Keratinocyte (primary cell): ENCODE measurements at regions not wholly inside any gene's neighbourhood (a gene's known extent, or its start where the extent isn't known, plus 50 kb on each side); places are given as distances from the start of the nearest gene placed in this dataset.
"Not testable (repeated sequence)": the region's sequence is repeated elsewhere in the genome, so short reads cannot be mapped to it uniquely, and the experiment has no call there.

Experiments used
- DNase-seq: peaks from one replicate; pipeline ENCODE4 v3.0.0-alpha.2; 2011; ENCODE audit warnings: low read depth, missing footprints, low spot score
- FAIRE-seq: peaks from 2 replicates; lab custom pipeline; 2011; peaks lifted over from hg19 to GRCh38; lab: Jason Lieb, UNC
- H2AFZ ChIP-seq: 2 replicates; pipeline ENCODE4 v1.6.0; 2012; ENCODE audit warnings: low read length, control low read depth, inconsistent platforms; ENCODE audit not compliant: control insufficient read depth
- H3K27ac ChIP-seq: 2 replicates; pipeline ENCODE4 v1.5.1; 2011; ENCODE audit warnings: low read length; ENCODE audit not compliant: control insufficient read depth, insufficient read depth
- H3K27me3 ChIP-seq: 3 replicates; pipeline ENCODE4 v1.6.0; 2011; ENCODE audit warnings: low read length; ENCODE audit not compliant: control insufficient read depth, insufficient read depth; ENCODE audit errors: extremely low read depth
- H3K36me3 ChIP-seq, 2 experiments: 2 replicates in 1 of 2; 3 replicates in 1 of 2; pipeline ENCODE4 v1.5.1; 2011; ENCODE audit warnings: low read length in 2 of 2, mild to moderate bottlenecking in 1 of 2; ENCODE audit not compliant: control insufficient read depth in 2 of 2, insufficient read depth in 2 of 2; ENCODE audit errors: extremely low read depth in 1 of 2
- H3K4me1 ChIP-seq: 3 replicates; pipeline ENCODE4 v1.5.1; 2011; ENCODE audit warnings: low read length; ENCODE audit not compliant: control insufficient read depth, insufficient read depth; ENCODE audit errors: extremely low read depth
- H3K4me2 ChIP-seq: 3 replicates; pipeline ENCODE4 v1.6.0; 2011; ENCODE audit warnings: low read depth, low read length; ENCODE audit not compliant: control insufficient read depth, insufficient read depth; ENCODE audit errors: extremely low read depth
- H3K4me3 ChIP-seq, 3 experiments: fragments of 200-600 bp in 1 of 3; sonication (generic) in 1 of 3; 2 replicates in 2 of 3; 3 replicates in 1 of 3; pipeline ENCODE4 v1.5.1; 2011 to 2016; ENCODE audit warnings: low read length in 3 of 3, mild to moderate bottlenecking in 3 of 3, control low read depth in 2 of 3, inconsistent platforms in 1 of 3, low read depth in 1 of 3, mixed read lengths in 1 of 3, mixed run types in 1 of 3, moderate library complexity in 1 of 3; ENCODE audit not compliant: control insufficient read depth in 2 of 3, insufficient read depth in 2 of 3; ENCODE audit errors: extremely low read depth in 1 of 3
- H3K79me2 ChIP-seq: 2 replicates; pipeline ENCODE4 v1.6.0; 2012; ENCODE audit warnings: low read length; ENCODE audit not compliant: control insufficient read depth, insufficient read depth
- H3K9ac ChIP-seq: 3 replicates; pipeline ENCODE4 v1.6.0; 2011; ENCODE audit warnings: low read length; ENCODE audit not compliant: control insufficient read depth, insufficient read depth; ENCODE audit errors: extremely low read depth
- H3K9me1 ChIP-seq: 3 replicates; pipeline ENCODE4 v1.6.0; 2011; ENCODE audit warnings: low read length; ENCODE audit not compliant: control insufficient read depth, insufficient read depth; ENCODE audit errors: extremely low read depth
- H3K9me3 ChIP-seq: 2 replicates; pipeline ENCODE4 v1.5.1; 2012; ENCODE audit warnings: low read depth, low read length; ENCODE audit not compliant: control insufficient read depth
- H4K20me1 ChIP-seq: 3 replicates; pipeline ENCODE4 v1.6.0; 2011; ENCODE audit warnings: low read length; ENCODE audit not compliant: control insufficient read depth, insufficient read depth; ENCODE audit errors: extremely low read depth
- CTCF ChIP-seq, 3 experiments: IDR thresholded peaks in 1 of 3; conservative IDR thresholded peaks in 1 of 3; optimal IDR thresholded peaks in 1 of 3; 2 replicates in 2 of 3; 3 replicates in 1 of 3; pipeline versions ENCODE3 to v1.5.1; 2011; ENCODE audit warnings: low read length in 3 of 3, mild to moderate bottlenecking in 3 of 3, moderate library complexity in 2 of 3, control low read depth in 1 of 3, inconsistent platforms in 1 of 3; ENCODE audit not compliant: insufficient read depth in 2 of 3; ENCODE audit errors: extremely low read depth in 1 of 3
- EZH2 ChIP-seq: IDR thresholded peaks from one replicate; pipeline ENCODE4 v1.6.1; 2012; ENCODE audit warnings: inconsistent platforms, mild to moderate bottlenecking, low read length, moderate library complexity
- dilution Hi-C: fragments of 300-500 bp; cut with MboI; formaldehyde crosslinking; loops from one replicate; pipeline ENCODE4 v1.7.0; 2020; ENCODE audit warnings: low sequenced_read_pairs; ENCODE audit not compliant: extremely low pct_ligation_motif_present

GRCh38 chr18:14222354-14223221 lies 90.4 kb upstream of the ZNF519 start:
- H3K9me1 ChIP-seq, dilution Hi-C loops, FAIRE-seq: not testable (repeated sequence)

GRCh38 chr18:14221689-14222088 lies 89.5 kb upstream of the ZNF519 start:
- Histone ChIP-seq H3K79me2 (no peaks in the 10 kb centered on the region), H4K20me1 (no peaks in the 10 kb centered on the region), H3K4me2 (no peak overlapping the region), H3K36me3 (no peaks in the 10 kb centered on the region), H3K27ac (no peak overlapping the region), H3K9ac (no peak overlapping the region), H3K4me1 (no peaks in the 10 kb centered on the region), H3K27me3 (no peaks in the 10 kb centered on the region), H2AFZ (no peak overlapping the region), H3K4me3 (no peak overlapping the region), H3K9me3 (no peaks in the 10 kb centered on the region), H3K9me1 (no peaks in the 10 kb centered on the region)
- TF ChIP-seq EZH2 (no peak), CTCF (optimal IDR thresholded peaks at IDR 0.05 in 1 of 3, IDR thresholded peaks at IDR 0.05 in 1 of 3, conservative IDR thresholded peaks at IDR 0.05 in 1 of 3; ENCODE audit: extremely low read depth in 1 of 3, insufficient read depth in 2 of 3, low read length in 3 of 3) (no peak)
- DNase-seq, result no peak
- FAIRE-seq, result no peak
- dilution Hi-C loops, result no loop called here

More at GRCh38 chr18:14222354-14223221, 90.4 kb upstream of the ZNF519 start:
- not testable (repeated sequence) for H3K4me1 ChIP-seq, H3K36me3 ChIP-seq, H3K27me3 ChIP-seq, H2AFZ ChIP-seq, H3K4me2 ChIP-seq, H3K79me2 ChIP-seq, H3K27ac ChIP-seq, H4K20me1 ChIP-seq, H3K9me3 ChIP-seq, DNase-seq, H3K9ac ChIP-seq, H3K4me3 ChIP-seq

DNA sequence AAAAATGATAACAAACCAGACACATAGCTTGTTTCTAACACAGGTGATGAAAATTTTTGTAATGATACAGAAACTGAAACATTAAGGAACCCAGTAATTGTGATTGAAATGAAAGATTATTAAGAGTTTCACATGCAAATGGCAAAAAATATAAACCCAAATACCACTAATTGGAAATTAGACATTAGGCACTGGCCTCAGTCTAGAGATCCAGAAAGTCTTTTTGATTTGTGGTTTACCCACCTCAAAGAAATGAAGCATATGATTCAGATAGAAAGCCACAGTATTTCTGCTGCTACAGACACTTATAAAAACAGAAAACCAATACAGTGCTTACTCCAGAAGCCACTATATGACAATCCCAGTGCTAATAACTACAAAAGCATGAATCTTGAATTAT lies 83.7 kb upstream of the ZNF519 start:
- H3K4me1 ChIP-seq, H3K36me3 ChIP-seq, H4K20me1 ChIP-seq, H3K4me2 ChIP-seq, H3K27me3 ChIP-seq, H2AFZ ChIP-seq, FAIRE-seq, dilution Hi-C loops, H3K27ac ChIP-seq, H3K9ac ChIP-seq, H3K79me2 ChIP-seq, H3K9me1 ChIP-seq, H3K9me3 ChIP-seq, DNase-seq, H3K4me3 ChIP-seq: not testable (repeated sequence)

- H3K27me3 ChIP-seq, dilution Hi-C loops, H3K4me1 ChIP-seq, H3K36me3 ChIP-seq, DNase-seq, H3K4me2 ChIP-seq, H3K9me3 ChIP-seq, H4K20me1 ChIP-seq, H2AFZ ChIP-seq, H3K9me1 ChIP-seq, H3K4me3 ChIP-seq, FAIRE-seq, H3K79me2 ChIP-seq, H3K27ac ChIP-seq, H3K9ac ChIP-seq: not testable (repeated sequence)
These were observed 71.2 kb upstream of the ZNF519 start for GRCh38 chr18:14203424-14203823.
